ENCODE measurements at regions not wholly inside any gene's neighbourhood (a gene's known extent, or its start where the extent isn't known, plus 50 kb on each side); places are given as distances from the start of the nearest gene placed in this dataset.

DNA sequence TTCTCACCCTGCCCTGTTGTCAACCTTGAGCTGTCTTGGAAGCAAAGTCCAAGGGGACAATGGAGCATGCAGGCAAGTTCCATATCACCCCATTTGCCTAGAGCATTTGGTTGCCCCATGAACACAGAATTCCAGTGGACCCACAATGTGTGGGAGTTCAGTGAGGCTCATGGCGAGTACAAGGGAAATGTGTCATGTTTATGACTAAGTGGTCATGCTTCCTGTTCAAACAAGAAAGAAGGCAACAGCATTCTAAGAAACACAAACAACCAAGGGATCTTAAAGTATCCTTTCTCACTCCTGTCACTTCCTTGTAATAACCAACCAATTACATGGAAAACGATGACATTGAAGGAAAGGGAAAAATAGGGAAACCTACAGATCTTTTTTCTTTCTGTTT, 513.0 kb downstream of the INHBA start:
- Histone ChIP-seq H3K9me3 (ENCODE audit: low read length) (no peaks in the 10 kb centered on the region), H2AFZ (ENCODE audit: low read depth, low read length) (no peak overlapping the region), H3K4me3 (ENCODE audit: low read length) (no peak overlapping the region), H3K36me3 (ENCODE audit: insufficient read depth, low read length) (no peaks in the 10 kb centered on the region), H3K4me1 (ENCODE audit: insufficient read depth, low read length) (peaks cover 4% of the 10 kb centered on the region), H3K27me3 (ENCODE audit: insufficient read depth, low read length) (no peaks in the 10 kb centered on the region)

DNA sequence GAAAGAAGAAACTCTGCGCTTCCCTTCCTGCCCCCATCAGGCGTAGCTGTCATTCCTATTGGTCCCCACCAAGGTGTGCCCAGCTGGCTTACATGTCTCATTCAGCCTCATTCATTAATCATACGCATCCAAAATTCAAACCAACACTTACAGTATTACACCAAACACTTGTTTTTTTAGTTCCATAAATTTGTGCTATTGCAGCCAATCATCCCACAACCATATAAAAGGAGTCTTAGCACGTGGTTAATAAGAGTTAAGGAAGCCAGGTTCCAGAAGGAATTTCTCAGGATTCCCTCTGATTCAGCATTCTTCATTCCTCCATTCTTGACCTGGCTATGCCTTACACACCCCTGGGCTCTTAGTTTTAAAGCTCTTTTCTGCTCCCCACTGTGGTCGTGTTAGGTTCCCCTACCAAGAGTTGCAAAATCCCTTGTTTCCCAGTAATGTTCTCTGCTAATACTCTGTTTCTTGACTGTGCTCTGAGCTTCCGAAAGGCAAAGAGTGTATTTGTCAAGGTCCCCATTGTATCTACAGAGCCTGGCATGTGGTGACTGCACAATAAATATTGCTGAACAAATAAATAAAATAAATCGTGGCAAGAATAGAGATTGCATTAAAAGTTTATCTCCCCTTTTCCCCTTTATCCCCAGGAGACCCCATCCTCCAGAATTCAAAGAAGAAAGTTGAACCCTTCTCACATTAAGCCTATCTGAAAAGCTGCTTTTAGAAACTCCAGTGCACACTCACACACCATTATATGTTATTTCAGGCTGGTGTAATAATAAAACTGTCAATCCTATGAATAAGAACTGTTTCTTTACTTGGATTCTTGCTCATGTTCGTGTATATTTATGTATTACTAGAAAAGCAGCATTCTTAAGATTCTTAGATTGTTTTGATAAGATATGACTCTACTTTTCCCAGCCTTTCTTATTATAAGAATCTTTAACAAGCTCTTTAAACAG, 514.4 kb downstream of the INHBA start:
- H3K9me3 ChIP-seq (ENCODE audit: low read length), result no peaks in the 10 kb centered on the region
- H3K4me3 ChIP-seq (ENCODE audit: low read length), result no peak overlapping the region
- H3K27me3 ChIP-seq (ENCODE audit: insufficient read depth, low read length), result no peaks in the 10 kb centered on the region
- H3K36me3 ChIP-seq (ENCODE audit: insufficient read depth, low read length), result no peaks in the 10 kb centered on the region
- H3K4me1 ChIP-seq (ENCODE audit: insufficient read depth, low read length), result peaks cover 4% of the 10 kb centered on the region
- no peak overlapping the region for H2AFZ ChIP-seq (ENCODE audit: low read depth, low read length)

- Histone ChIP-seq H3K27me3 (ENCODE audit: insufficient read depth, low read length) (no peaks in the 10 kb centered on the region), H3K36me3 (ENCODE audit: insufficient read depth, low read length) (no peaks in the 10 kb centered on the region), H3K9me3 (ENCODE audit: low read length) (no peaks in the 10 kb centered on the region), H3K4me1 (ENCODE audit: insufficient read depth, low read length) (peaks cover 4% of the 10 kb centered on the region), H2AFZ (ENCODE audit: low read depth, low read length) (no peak overlapping the region), H3K4me3 (ENCODE audit: low read length) (no peak overlapping the region)
These were observed 515.6 kb downstream of the INHBA start for GRCh38 chr7:41187322-41187721.

- peaks cover 4% of the 10 kb centered on the region for H3K4me1 ChIP-seq (ENCODE audit: insufficient read depth, low read length)
- H3K4me3 ChIP-seq (ENCODE audit: low read length), result no peak overlapping the region
- no peaks in the 10 kb centered on the region for H3K9me3 ChIP-seq (ENCODE audit: low read length)
- H2AFZ ChIP-seq (ENCODE audit: low read depth, low read length), result no peak overlapping the region
- H3K36me3 ChIP-seq (ENCODE audit: insufficient read depth, low read length), result no peaks in the 10 kb centered on the region
- no peaks in the 10 kb centered on the region for H3K27me3 ChIP-seq (ENCODE audit: insufficient read depth, low read length)
These were observed 517.0 kb downstream of the INHBA start for GRCh38 chr7:41185851-41186250.

- peaks cover 4% of the 10 kb centered on the region for H3K4me1 ChIP-seq (ENCODE audit: insufficient read depth, low read length)
- no peak overlapping the region for H2AFZ ChIP-seq (ENCODE audit: low read depth, low read length)
- H3K36me3 ChIP-seq (ENCODE audit: insufficient read depth, low read length), result no peaks in the 10 kb centered on the region
- H3K9me3 ChIP-seq (ENCODE audit: low read length), result no peaks in the 10 kb centered on the region
- no peaks in the 10 kb centered on the region for H3K27me3 ChIP-seq (ENCODE audit: insufficient read depth, low read length)
- no peak overlapping the region for H3K4me3 ChIP-seq (ENCODE audit: low read length)
These were observed 519.1 kb downstream of the INHBA start for GRCh38 chr7:41183741-41184140.

DNA sequence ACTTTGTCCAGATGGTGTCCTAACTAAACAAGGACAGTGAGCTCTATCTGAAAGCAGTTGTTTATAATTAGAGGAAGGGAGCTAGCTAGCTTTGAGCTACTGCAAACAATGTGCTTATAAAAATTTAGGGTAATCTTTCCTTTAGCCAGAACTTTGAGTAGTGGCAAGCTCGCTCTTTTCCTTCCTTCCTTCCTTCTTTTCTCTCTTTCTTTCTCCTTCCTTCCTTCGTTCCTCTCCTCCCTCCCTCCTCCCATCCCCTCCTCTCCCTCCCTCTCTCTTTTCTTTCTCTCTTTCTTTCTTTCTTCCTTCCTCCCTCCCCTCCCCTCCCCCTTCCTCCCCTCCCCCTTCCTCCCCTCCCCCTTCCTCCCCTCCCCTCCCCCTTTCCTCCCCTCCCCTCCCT, 520.1 kb downstream of the INHBA start:
- H2AFZ ChIP-seq (ENCODE audit: low read depth, low read length), result no peak overlapping the region

GRCh38 chr7:41175435-41175834, 527.5 kb downstream of the INHBA start:
- no peaks in the 10 kb centered on the region for H3K4me1 ChIP-seq (ENCODE audit: insufficient read depth, low read length)

More for the DNA sequence above, 520.1 kb downstream of the INHBA start:
- Histone ChIP-seq H3K9me3 (ENCODE audit: low read length) (no peaks in the 10 kb centered on the region), H3K4me3 (ENCODE audit: low read length) (no peak overlapping the region), H3K4me1 (ENCODE audit: insufficient read depth, low read length) (no peaks in the 10 kb centered on the region), H3K27me3 (ENCODE audit: insufficient read depth, low read length) (no peaks in the 10 kb centered on the region), H3K36me3 (ENCODE audit: insufficient read depth, low read length) (no peaks in the 10 kb centered on the region)

DNA sequence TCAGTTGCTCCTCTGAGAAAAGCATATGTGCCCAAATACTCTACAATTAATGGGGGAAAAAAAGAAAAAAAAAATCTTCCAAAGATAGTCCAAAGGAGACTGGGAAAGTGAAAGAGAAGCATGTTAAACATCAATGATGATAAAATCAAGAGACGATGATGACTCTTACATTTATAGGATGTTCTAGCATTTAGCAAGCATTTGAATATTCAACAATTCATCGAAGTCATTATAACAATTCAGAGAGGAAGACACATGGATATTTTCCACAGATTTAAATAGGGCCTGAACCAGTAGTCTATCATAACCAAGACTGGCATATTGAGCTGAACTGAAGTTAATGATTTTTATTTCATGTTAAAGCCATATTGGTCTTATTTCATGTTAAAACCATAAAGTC, 528.4 kb downstream of the INHBA start:
- H3K4me1 ChIP-seq (ENCODE audit: insufficient read depth, low read length), result no peaks in the 10 kb centered on the region
- no peak overlapping the region for H3K4me3 ChIP-seq (ENCODE audit: low read length)
- H3K9me3 ChIP-seq (ENCODE audit: low read length), result peaks cover 2% of the 10 kb centered on the region

More at GRCh38 chr7:41175435-41175834, 527.5 kb downstream of the INHBA start:
- no peak overlapping the region for H3K4me3 ChIP-seq (ENCODE audit: low read length)
- no peak overlapping the region for H2AFZ ChIP-seq (ENCODE audit: low read depth, low read length)
- peaks cover 2% of the 10 kb centered on the region for H3K9me3 ChIP-seq (ENCODE audit: low read length)
- no peaks in the 10 kb centered on the region for H3K36me3 ChIP-seq (ENCODE audit: insufficient read depth, low read length)
- no peaks in the 10 kb centered on the region for H3K27me3 ChIP-seq (ENCODE audit: insufficient read depth, low read length)

DNA sequence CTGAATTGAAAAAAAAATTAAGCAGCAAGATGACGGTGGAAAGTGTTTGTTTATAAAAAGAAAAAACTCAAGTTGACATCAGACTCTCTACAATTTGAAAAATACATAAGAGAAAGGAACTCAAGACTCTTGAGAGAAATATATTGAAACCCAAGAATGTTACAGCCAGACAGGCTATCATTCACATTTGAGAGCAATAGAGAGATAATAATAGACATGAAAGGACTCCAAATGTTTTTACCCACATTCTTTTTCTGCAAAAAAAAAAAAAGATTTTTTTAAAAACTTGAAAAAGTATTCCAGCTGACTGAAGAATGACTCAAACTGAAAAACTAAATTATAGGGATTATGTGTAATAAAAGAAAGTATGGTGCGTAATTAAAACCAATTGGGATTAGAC, 532.4 kb downstream of the INHBA start:
- H2AFZ ChIP-seq (ENCODE audit: low read depth, low read length), result no peak overlapping the region
- no peak overlapping the region for H3K4me3 ChIP-seq (ENCODE audit: low read length)
- no peaks in the 10 kb centered on the region for H3K4me1 ChIP-seq (ENCODE audit: insufficient read depth, low read length)
- no peaks in the 10 kb centered on the region for H3K36me3 ChIP-seq (ENCODE audit: insufficient read depth, low read length)
- H3K27me3 ChIP-seq (ENCODE audit: insufficient read depth, low read length), result no peaks in the 10 kb centered on the region
- peaks cover 2% of the 10 kb centered on the region for H3K9me3 ChIP-seq (ENCODE audit: low read length)

More for the DNA sequence above, 528.4 kb downstream of the INHBA start:
- no peaks in the 10 kb centered on the region for H3K36me3 ChIP-seq (ENCODE audit: insufficient read depth, low read length)
- H2AFZ ChIP-seq (ENCODE audit: low read depth, low read length), result no peak overlapping the region
- no peaks in the 10 kb centered on the region for H3K27me3 ChIP-seq (ENCODE audit: insufficient read depth, low read length)

- peaks cover 2% of the 10 kb centered on the region for H3K9me3 ChIP-seq (ENCODE audit: low read length)
- H3K36me3 ChIP-seq (ENCODE audit: insufficient read depth, low read length), result no peaks in the 10 kb centered on the region
- H3K4me1 ChIP-seq (ENCODE audit: insufficient read depth, low read length), result no peaks in the 10 kb centered on the region
- no peak overlapping the region for H3K4me3 ChIP-seq (ENCODE audit: low read length)
- no peaks in the 10 kb centered on the region for H3K27me3 ChIP-seq (ENCODE audit: insufficient read depth, low read length)
- H2AFZ ChIP-seq (ENCODE audit: low read depth, low read length), result no peak overlapping the region
These were observed 533.6 kb downstream of the INHBA start for GRCh38 chr7:41169317-41169716.

- no peak overlapping the region for H3K4me3 ChIP-seq (ENCODE audit: low read length)
- no peak overlapping the region for H2AFZ ChIP-seq (ENCODE audit: low read depth, low read length)
- H3K4me1 ChIP-seq (ENCODE audit: insufficient read depth, low read length), result no peaks in the 10 kb centered on the region
- peaks cover 2% of the 10 kb centered on the region for H3K9me3 ChIP-seq (ENCODE audit: low read length)
- H3K36me3 ChIP-seq (ENCODE audit: insufficient read depth, low read length), result no peaks in the 10 kb centered on the region
- no peaks in the 10 kb centered on the region for H3K27me3 ChIP-seq (ENCODE audit: insufficient read depth, low read length)
These were observed 535.1 kb downstream of the INHBA start for GRCh38 chr7:41167836-41168235.

GRCh38 chr7:41164440-41164839, 538.5 kb downstream of the INHBA start:
- Histone ChIP-seq H3K4me1 (ENCODE audit: insufficient read depth, low read length) (no peaks in the 10 kb centered on the region), H3K27me3 (ENCODE audit: insufficient read depth, low read length) (no peaks in the 10 kb centered on the region), H3K36me3 (ENCODE audit: insufficient read depth, low read length) (no peaks in the 10 kb centered on the region), H2AFZ (ENCODE audit: low read depth, low read length) (no peak overlapping the region), H3K4me3 (ENCODE audit: low read length) (no peak overlapping the region), H3K9me3 (ENCODE audit: low read length) (peaks cover 2% of the 10 kb centered on the region)

DNA sequence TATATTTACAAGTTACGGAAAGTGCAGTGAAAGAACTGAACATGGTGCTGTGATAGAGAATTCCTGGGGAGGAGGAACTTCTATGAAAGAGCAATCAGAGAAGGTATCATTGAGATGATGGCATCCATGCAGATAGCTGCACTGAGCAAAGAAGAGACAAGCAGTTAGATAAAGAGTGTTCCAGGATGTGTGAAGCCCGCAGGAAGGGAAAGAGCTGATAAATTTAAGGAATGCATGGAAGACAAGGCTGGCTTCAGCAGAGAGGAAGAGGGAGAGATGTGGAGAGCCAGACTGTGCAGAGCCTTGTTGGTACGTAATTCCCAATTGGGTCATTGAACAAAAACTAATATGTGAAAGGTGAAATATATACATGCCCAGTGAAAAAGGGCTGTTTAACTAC, 538.9 kb downstream of the INHBA start:
- Histone ChIP-seq H3K4me1 (ENCODE audit: insufficient read depth, low read length) (no peaks in the 10 kb centered on the region), H2AFZ (ENCODE audit: low read depth, low read length) (no peak overlapping the region)

More for the DNA sequence above, 538.9 kb downstream of the INHBA start:
- Histone ChIP-seq H3K36me3 (ENCODE audit: insufficient read depth, low read length) (no peaks in the 10 kb centered on the region), H3K9me3 (ENCODE audit: low read length) (peaks cover 2% of the 10 kb centered on the region), H3K4me3 (ENCODE audit: low read length) (no peak overlapping the region), H3K27me3 (ENCODE audit: insufficient read depth, low read length) (no peaks in the 10 kb centered on the region)

Data from neuron (in vitro differentiated cells).